ENCODE measurements at regions not wholly inside any gene's neighbourhood (a gene's known extent, or its start where the extent isn't known, plus 50 kb on each side); places are given as distances from the start of the nearest gene placed in this dataset.

DNA sequence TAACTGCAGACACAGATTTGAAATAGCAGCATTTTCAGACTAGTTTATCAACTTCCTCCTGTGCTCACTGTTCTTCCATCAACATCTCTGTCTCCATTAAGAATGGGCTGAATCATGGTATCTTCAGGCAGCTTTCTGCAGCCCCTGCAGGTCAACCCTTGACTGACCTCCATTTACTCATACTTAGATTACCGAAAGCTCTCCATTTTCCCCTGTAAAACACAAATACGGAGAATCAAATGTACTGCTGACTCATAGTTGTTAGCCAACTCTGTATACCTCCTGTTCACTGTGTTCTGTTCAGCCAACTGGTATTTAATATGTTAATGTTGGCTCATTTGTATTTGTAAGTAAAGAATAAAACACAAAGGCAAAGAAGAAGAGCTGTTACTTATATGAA, 364.0 kb downstream of the CASP12 start:
- Histone ChIP-seq H4K8ac (ENCODE audit: low read depth in 2 of 2, low read length in 2 of 2) (no peak overlapping the region), H3K9ac (ENCODE audit: low read depth, low read length) (no peak overlapping the region), H3K27ac (ENCODE audit: insufficient read depth, low read length) (peak overlapping the region; percentile 30; the same call in 1 of the 2 replicates), H2BK120ac (ENCODE audit: low read depth, low read length) (no peak overlapping the region), H2AFZ (replicated peaks; ENCODE audit: low read length, poor library complexity) (peak overlapping the region; percentile 60), H2BK20ac (ENCODE audit: low read depth, low read length) (peak overlapping the region; percentile 26; the same call in 1 of the 2 replicates), H2AK5ac (ENCODE audit: low read depth, low read length) (no peak overlapping the region), H3K4ac (ENCODE audit: low read depth, low read length) (peak overlapping the region; percentile 41; the same call in 1 of the 2 replicates), H3K18ac (ENCODE audit: low read depth, low read length) (peak overlapping the region; percentile 5; the same call in 1 of the 2 replicates), H3K79me1 (ENCODE audit: low read depth in 1 of 2, low read length in 2 of 2) (no peaks in the 10 kb centered on the region), H4K91ac (ENCODE audit: insufficient read depth, low read depth, low read length) (peak overlapping the region; percentile 14; the same call in 1 of the 2 replicates), H2BK5ac (ENCODE audit: low read depth, low read length, poor library complexity, severe bottlenecking) (no peak overlapping the region), H3K27me3 (ENCODE audit: control insufficient read depth, insufficient read depth, low read length) (no peaks in the 10 kb centered on the region), H3K4me1 (ENCODE audit: control insufficient read depth, insufficient read depth, low read length) (no peaks in the 10 kb centered on the region), H3K14ac (replicated peaks; ENCODE audit: low read depth, low read length) (no peak overlapping the region), H3K9me3 (ENCODE audit: control insufficient read depth, insufficient read depth, low read length) (no peaks in the 10 kb centered on the region), H3K23ac (ENCODE audit: low read depth, low read length) (no peak overlapping the region), H2AK9ac (replicated peaks; ENCODE audit: low read depth, low read length, poor library complexity) (no peak overlapping the region), H4K5ac (ENCODE audit: low read depth, low read length) (peak overlapping the region; percentile 3; the same call in 1 of the 2 replicates), H3K56ac (ENCODE audit: extremely low read depth, insufficient read depth, low read length) (no peak overlapping the region), H3K4me2 (ENCODE audit: low read depth, low read length) (peak overlapping the region; percentile 61), H3K36me3 (ENCODE audit: control insufficient read depth, insufficient read depth, low read length) (no peaks in the 10 kb centered on the region), H3K9me1 (ENCODE audit: insufficient read depth, low read length) (no peaks in the 10 kb centered on the region), H4K20me1 (ENCODE audit: insufficient read depth, low read length) (no peaks in the 10 kb centered on the region), H2BK15ac (ENCODE audit: low read depth, low read length) (no peak overlapping the region), H3K4me3 (ENCODE audit: insufficient read depth, low read depth, low read length) (no peak overlapping the region)
- DNase-seq, result peak; percentile 89
- WGBS, 2 experiments (ENCODE audit: extremely low coverage in 2 of 2, insufficient read length in 1 of 2), result no CpG with 5 or more reads among the region's 2 CpGs
- dilution Hi-C loops (cut with HindIII; ENCODE audit: low sequenced_read_pairs, unreplicated experiment), result no loop called here
- peak; percentile 96 for ATAC-seq (ENCODE audit: low read depth)
- in situ Hi-C loops (cut with MboI; ENCODE audit: low sequenced_read_pairs), result no loop called here
- intact Hi-C loops (cut with micrococcal nuclease), result no loop called here
- ChIA-PET POLR2A (ENCODE audit: unreplicated experiment) (no interaction called here), CTCF (interaction anchor here (0.8 to 1.1 kb wide), 2 partner anchors 13 to 280 kb away, joined by 3 read pairs; no protein-coding TSS in a partner anchor)
- no TSS peak for BruUV-seq (replicated peaks)
- no peak for TF ChIP-seq RFX5 (IDR thresholded peaks at IDR 0.05; ENCODE audit: low read depth, low read length)
- TF ChIP-seq RAD21 (IDR thresholded peaks at IDR 0.05; ENCODE audit: low read length), result no peak
- TF ChIP-seq BHLHE40 (IDR thresholded peaks at IDR 0.05; ENCODE audit: low read depth, low read length), result no peak
- TF ChIP-seq USF2 (IDR thresholded peaks at IDR 0.05; ENCODE audit: low read depth, low read length), result no peak
- no peak for TF ChIP-seq CHD1 (IDR thresholded peaks at IDR 0.05; ENCODE audit: low read depth, low read length)
- TF ChIP-seq, protein P1, sequence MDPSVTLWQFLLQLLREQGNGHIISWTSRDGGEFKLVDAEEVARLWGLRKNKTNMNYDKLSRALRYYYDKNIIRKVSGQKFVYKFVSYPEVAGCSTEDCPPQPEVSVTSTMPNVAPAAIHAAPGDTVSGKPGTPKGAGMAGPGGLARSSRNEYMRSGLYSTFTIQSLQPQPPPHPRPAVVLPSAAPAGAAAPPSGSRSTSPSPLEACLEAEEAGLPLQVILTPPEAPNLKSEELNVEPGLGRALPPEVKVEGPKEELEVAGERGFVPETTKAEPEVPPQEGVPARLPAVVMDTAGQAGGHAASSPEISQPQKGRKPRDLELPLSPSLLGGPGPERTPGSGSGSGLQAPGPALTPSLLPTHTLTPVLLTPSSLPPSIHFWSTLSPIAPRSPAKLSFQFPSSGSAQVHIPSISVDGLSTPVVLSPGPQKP (IDR thresholded peaks at IDR 0.05; ENCODE audit: borderline replicate concordance, low read depth, low read length), result no peak
- TF ChIP-seq NFE2L2 (IDR thresholded peaks at IDR 0.05; ENCODE audit: low read depth, low read length), result peak; percentile 69; the same call in 1 of the 2 replicates
- no peak for TF ChIP-seq CTCF (conservative IDR thresholded peaks at IDR 0.05; ENCODE audit: low read depth, low read length)
- peak; percentile 49; the same call in 1 of the 2 replicates for TF ChIP-seq FOS (IDR thresholded peaks at IDR 0.05; ENCODE audit: low read depth, low read length)
- no peak for TF ChIP-seq SMC3 (IDR thresholded peaks at IDR 0.05; ENCODE audit: low read depth, low read length)
- TF ChIP-seq MAZ (IDR thresholded peaks at IDR 0.05; ENCODE audit: borderline replicate concordance, low read depth, low read length), result no peak
- no peak for TF ChIP-seq POLR2A (IDR thresholded peaks at IDR 0.05; ENCODE audit: low read depth, low read length)
- no peak for TF ChIP-seq RCOR1 (IDR thresholded peaks at IDR 0.05; ENCODE audit: insufficient replicate concordance, low read length)
- peak; percentile 49; the same call in 1 of the 2 replicates for TF ChIP-seq CEBPB (IDR thresholded peaks at IDR 0.05; ENCODE audit: low read depth, low read length)
- no peak for TF ChIP-seq MXI1 (IDR thresholded peaks at IDR 0.05; ENCODE audit: borderline replicate concordance, low read depth, low read length)
- peak; percentile 33; the same call in 1 of the 2 replicates for TF ChIP-seq MAFK (IDR thresholded peaks at IDR 0.05; ENCODE audit: low read depth, low read length)

Data from IMR-90 (cell line).